Heart left ventricle (tissue), 16 donors: ENCODE measurements at regions not wholly inside any gene's neighbourhood (a gene's known extent, or its start where the extent isn't known, plus 50 kb on each side); places are given as distances from the start of the nearest gene placed in this dataset.

ENCODE experiments used
- ATAC-seq, 4 donors: fragments of 200-7000 bp; cut with Tn5 transposase; one replicate each; pipeline ENCODE4 v1.9.1; 2020 to 2022; ENCODE audit warnings: moderate library complexity in 4 of 4, mild to moderate bottlenecking in 3 of 4, moderate number of reproducible peaks in 1 of 4
- DNase-seq, 5 donors: peaks; one replicate each; pipeline ENCODE4 v3.0.0-alpha.2; 2020
- H3K27ac ChIP-seq, 12 donors: fragments of 200-600 bp; sonication (generic) in 4 of 12; one replicate each; pipeline versions ENCODE4 v1.5.0 to v1.8.0; 2016 to 2022; ENCODE audit warnings: mild to moderate bottlenecking in 2 of 12
- H3K27me3 ChIP-seq, 9 donors: fragments of 200-600 bp; sonication (generic) in 2 of 9; one replicate each; pipeline versions ENCODE4 v1.5.1 to v1.8.0; 2016 to 2022; ENCODE audit warnings: mild to moderate bottlenecking in 3 of 9
- H3K36me3 ChIP-seq, 9 donors: fragments of 200-600 bp; sonication (generic) in 2 of 9; one replicate each; pipeline versions ENCODE4 v1.5.0 to v1.8.0; 2018 to 2022; ENCODE audit warnings: mild to moderate bottlenecking in 2 of 9
- H3K4me1 ChIP-seq, 12 donors: fragments of 200-600 bp; sonication (generic) in 4 of 12; one replicate each; pipeline versions ENCODE4 v1.5.0 to v1.8.0; 2016 to 2022; ENCODE audit warnings: mild to moderate bottlenecking in 3 of 12
- H3K4me3 ChIP-seq, 12 donors: fragments of 200-600 bp; sonication (generic) in 4 of 12; one replicate each; pipeline versions ENCODE4 v1.5.0 to v1.8.0; 2017 to 2022; ENCODE audit warnings: mild to moderate bottlenecking in 9 of 12, moderate library complexity in 4 of 12
- H3K9me3 ChIP-seq, 12 donors: fragments of 200-600 bp; sonication (generic) in 4 of 12; one replicate each; pipeline versions ENCODE4 v1.5.0 to v1.8.0; 2016 to 2022; ENCODE audit warnings: mild to moderate bottlenecking in 1 of 12
- POLR2A ChIP-seq, 2 donors: fragments of 450-650 bp; IDR thresholded peaks; one replicate each; pipeline ENCODE4 v1.6.1; 2017; ENCODE audit warnings: antibody characterized with exemption in 2 of 2, mild to moderate bottlenecking in 2 of 2, moderate library complexity in 2 of 2
- WGBS, 4 donors: extraction: QIAGEN DNeasy Blood & Tissue Kit in 2 of 4; methylation state at CpG; one replicate each; pipeline versions ENCODE4 v1.1.5 to v1.1.7; 2013 to 2018; 5-methylcytosine and 5-hydroxymethylcytosine counted together
- intact Hi-C, 10 donors: fragments of 100-400 bp; cut with DNase I; formaldehyde crosslinking; loops; one replicate each; pipeline versions ENCODE4 v1.11.1 to v1.14.2; 2022
- TF ChIP-seq, protein P1 (sequence below), 12 donors: fragments of 200-600 bp; sonication (generic) in 4 of 12; IDR thresholded peaks; one replicate each; pipeline versions ENCODE4 v1.5.0 to v1.8.0; 2018 to 2022; ENCODE audit warnings: antibody characterized with exemption in 12 of 12, mild to moderate bottlenecking in 5 of 12
- donor health status: ischemic (EF 13 %, LVEDD 7.1; RV severe dilation, severe dysfunction).
- donor health status: healthy with polysubstance abuse.
- donor health status: DM: no; HTN: yes; CAD: no.
- donor health status: DM: no; HTN: no; CAD: no.
- donor health status: ischemic (EF 25% LVEDD 6.9; RV normal size, moderate dysfunction).
- donor health status: ischemic (EF 25% LVEDD 5.7; RV mildly dilated, moderate dysfunction).
- donor health status: healthy.
- donor health status: DM: yes; HTN: yes; CAD: no.
- donor health status: ischemic (EF 35%, LVEDD 5.7; RV mildly dilated, moderate dysfunction).
- donor health status: nonischemic (EF 11% LVEDD 7.7; RV severe dilation, severe dysfunction).
- donor health status: DM: yes; HTN: yes; CAD: no.
- donor health status: PGD.
- donor health status: ischemic (EF 29% LVEDD 5.4; RV normal size, mild dysfunction).
- donor health status: nonischemic (EF 23%, LVEDD 6.1; RV moderate dilation, normal function).

DNA sequence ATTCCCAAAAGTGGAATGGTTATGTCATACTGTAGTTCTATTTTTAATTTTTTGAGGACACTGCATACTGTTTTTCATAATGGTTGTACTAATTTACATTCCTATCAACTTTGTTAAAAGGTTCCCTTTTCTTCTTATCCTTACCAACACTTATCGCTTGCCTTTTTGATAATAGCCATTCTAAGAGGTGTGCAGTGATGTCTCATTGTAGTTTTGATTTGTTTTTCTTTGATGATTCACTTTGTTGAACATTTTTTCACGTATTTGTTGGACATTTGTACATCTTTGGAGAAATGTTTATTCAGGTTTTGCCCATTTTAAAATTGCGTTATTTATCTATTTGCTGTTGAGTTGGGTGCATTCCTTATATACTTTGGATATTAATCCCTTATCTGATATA, 188.8 kb upstream of the SPRY2 start:
- Histone ChIP-seq H3K9me3 (peaks cover 0 to 13% (median 3%) of the 10 kb centered on the region in 12 donors), H3K4me3 (no peak overlapping the region), H3K27me3 (no peaks in the 10 kb centered on the region), H3K4me1 (peaks cover 0 to 3% (median 0%) of the 10 kb centered on the region in 12 donors), H3K36me3 (no peaks in the 10 kb centered on the region), H3K27ac (no peak overlapping the region)
- intact Hi-C loops = loop anchor here in 1 of 10 donors (10.0 kb wide), 1 partner anchor 155 kb away; no protein-coding TSS in a partner anchor
- WGBS, 4 donors = 89 to 92% (median 92%) methylated on average over 3 of the region's 3 CpGs
- ATAC-seq (no peak), DNase-seq (no peak)
- TF ChIP-seq, protein P1, sequence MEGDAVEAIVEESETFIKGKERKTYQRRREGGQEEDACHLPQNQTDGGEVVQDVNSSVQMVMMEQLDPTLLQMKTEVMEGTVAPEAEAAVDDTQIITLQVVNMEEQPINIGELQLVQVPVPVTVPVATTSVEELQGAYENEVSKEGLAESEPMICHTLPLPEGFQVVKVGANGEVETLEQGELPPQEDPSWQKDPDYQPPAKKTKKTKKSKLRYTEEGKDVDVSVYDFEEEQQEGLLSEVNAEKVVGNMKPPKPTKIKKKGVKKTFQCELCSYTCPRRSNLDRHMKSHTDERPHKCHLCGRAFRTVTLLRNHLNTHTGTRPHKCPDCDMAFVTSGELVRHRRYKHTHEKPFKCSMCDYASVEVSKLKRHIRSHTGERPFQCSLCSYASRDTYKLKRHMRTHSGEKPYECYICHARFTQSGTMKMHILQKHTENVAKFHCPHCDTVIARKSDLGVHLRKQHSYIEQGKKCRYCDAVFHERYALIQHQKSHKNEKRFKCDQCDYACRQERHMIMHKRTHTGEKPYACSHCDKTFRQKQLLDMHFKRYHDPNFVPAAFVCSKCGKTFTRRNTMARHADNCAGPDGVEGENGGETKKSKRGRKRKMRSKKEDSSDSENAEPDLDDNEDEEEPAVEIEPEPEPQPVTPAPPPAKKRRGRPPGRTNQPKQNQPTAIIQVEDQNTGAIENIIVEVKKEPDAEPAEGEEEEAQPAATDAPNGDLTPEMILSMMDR (IDR thresholded peaks at IDR 0.05) = no peak
- no peak for TF ChIP-seq POLR2A (IDR thresholded peaks at IDR 0.05)

DNA sequence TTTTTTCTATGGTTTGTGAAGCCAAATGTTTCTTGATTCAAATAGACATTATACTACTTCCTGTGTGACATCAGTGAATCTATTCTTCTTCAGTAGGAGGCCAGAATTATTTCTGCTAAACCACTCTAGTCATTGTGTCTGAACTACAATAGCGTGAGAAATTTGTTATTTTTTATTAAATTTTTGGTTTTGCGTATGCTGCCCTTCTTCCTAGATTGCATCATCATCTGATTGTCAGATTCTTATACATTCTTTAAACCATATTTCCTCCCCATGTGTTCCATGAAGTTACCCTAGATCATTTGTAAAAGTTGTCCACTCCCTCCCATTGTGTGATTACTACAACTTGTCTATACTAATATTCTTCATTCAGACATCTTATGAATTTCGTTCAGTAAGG, 187.8 kb upstream of the SPRY2 start:
- no peak overlapping the region for H3K27ac ChIP-seq
- TF ChIP-seq POLR2A (IDR thresholded peaks at IDR 0.05) = no peak
- TF ChIP-seq, protein P1 (IDR thresholded peaks at IDR 0.05) = no peak
- H3K9me3 ChIP-seq = peaks cover 0 to 13% (median 3%) of the 10 kb centered on the region in 12 donors
- H3K4me1 ChIP-seq = peaks cover 0 to 3% (median 0%) of the 10 kb centered on the region in 12 donors
- H3K4me3 ChIP-seq = no peak overlapping the region
- intact Hi-C loops = no loop called here
- DNase-seq (no peak), ATAC-seq (no peak)
- no peaks in the 10 kb centered on the region for H3K27me3 ChIP-seq
- 79 to 90% (median 82%) methylated on average over 3 of the region's 3 CpGs for WGBS, 4 donors
- H3K36me3 ChIP-seq = no peaks in the 10 kb centered on the region

DNA sequence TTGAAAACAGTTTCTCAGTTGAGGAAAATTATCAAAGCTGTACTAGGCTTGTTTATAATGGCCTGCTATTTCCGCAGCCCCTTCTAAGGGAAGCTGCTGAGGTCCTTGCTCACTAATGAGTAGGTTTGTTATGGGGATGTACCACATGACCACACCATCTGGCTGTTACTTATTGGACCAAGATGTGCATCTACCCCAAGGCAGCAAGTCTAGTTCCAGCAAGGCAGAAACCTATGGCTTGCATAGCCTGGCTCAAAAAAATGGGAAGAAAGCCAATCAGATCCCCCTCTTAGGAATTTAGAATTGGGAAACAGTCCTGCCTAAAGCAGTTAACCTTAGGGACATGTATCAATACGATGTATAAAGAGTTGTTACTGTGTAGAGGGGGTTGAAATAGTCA, 186.5 kb upstream of the SPRY2 start:
- Histone ChIP-seq H3K4me1 (peaks cover 0 to 3% (median 0%) of the 10 kb centered on the region in 12 donors), H3K9me3 (peaks cover 0 to 16% (median 3%) of the 10 kb centered on the region in 12 donors), H3K27me3 (no peaks in the 10 kb centered on the region), H3K36me3 (no peaks in the 10 kb centered on the region), H3K4me3 (no peak overlapping the region), H3K27ac (no peak overlapping the region)
- ATAC-seq (no peak), DNase-seq (no peak)
- intact Hi-C loops = no loop called here
- 93 to 97% (median 94%) methylated on average over 2 of the region's 2 CpGs for WGBS, 4 donors
- TF ChIP-seq, protein P1 (IDR thresholded peaks at IDR 0.05) = no peak
- TF ChIP-seq POLR2A (IDR thresholded peaks at IDR 0.05) = no peak

DNA sequence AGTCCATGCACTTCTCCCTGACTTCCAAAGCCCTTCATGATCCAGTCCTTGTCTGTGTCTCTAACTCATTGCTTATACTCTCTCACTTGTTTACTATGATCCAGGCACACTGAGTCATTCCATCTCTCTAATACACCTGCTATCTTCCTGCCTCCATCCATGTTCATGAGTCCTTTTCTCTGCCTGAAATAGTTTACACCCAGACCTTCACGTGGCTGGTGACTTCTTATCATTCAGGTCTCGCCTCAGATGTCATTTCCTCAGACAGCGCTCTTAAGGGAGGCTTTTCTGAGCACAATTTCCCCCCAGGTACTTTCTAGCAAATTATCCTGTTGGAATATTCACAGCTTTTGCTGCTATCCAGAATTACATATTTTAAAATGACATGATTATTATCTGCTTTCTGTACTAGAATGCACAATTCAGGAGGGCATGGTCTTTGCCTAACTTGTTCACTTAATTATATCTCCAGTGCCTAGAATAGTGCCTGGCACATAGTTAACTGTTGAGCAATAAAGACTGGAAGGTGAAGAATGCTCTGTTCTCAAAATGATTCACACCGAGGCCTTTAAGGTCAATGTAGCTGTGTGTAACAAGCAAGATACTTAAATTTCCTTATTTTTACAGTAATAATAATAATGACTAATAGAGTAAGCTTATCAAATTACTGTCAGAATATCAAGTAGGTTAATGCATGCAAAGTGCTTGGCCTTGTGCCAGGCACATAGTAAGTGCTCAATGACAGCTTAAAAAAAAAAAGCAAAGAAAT, 183.7 kb upstream of the SPRY2 start:
- intact Hi-C loops = no loop called here
- no peak overlapping the region for H3K4me3 ChIP-seq
- DNase-seq (no peak), ATAC-seq (peak in 1 of 4 donors; percentile 24)
- H3K9me3 ChIP-seq = peaks cover 0 to 8% (median 0%) of the 10 kb centered on the region in 12 donors
- WGBS, 4 donors = 79 to 83% (median 83%) methylated on average over 4 of the region's 4 CpGs
- TF ChIP-seq, protein P1 (IDR thresholded peaks at IDR 0.05) = no peak
- TF ChIP-seq POLR2A (IDR thresholded peaks at IDR 0.05) = no peak
- H3K27me3 ChIP-seq = no peaks in the 10 kb centered on the region
- H3K36me3 ChIP-seq = no peaks in the 10 kb centered on the region
- no peak overlapping the region for H3K27ac ChIP-seq
- peaks cover 0 to 3% (median 0%) of the 10 kb centered on the region in 12 donors for H3K4me1 ChIP-seq
